Smooth muscle cell of the brain vasculature (primary cell): ENCODE measurements at regions not wholly inside any gene's neighbourhood (a gene's known extent, or its start where the extent isn't known, plus 50 kb on each side); places are given as distances from the start of the nearest gene placed in this dataset.
"Not testable (repeated sequence)": the region's sequence is repeated elsewhere in the genome, so short reads cannot be mapped to it uniquely, and the experiment has no call there.

Experiments
- DNase-seq: peaks from one replicate; pipeline ENCODE4 v3.0.0-alpha.2; 2012; ENCODE audit warnings: low read depth, low spot score

DNA sequence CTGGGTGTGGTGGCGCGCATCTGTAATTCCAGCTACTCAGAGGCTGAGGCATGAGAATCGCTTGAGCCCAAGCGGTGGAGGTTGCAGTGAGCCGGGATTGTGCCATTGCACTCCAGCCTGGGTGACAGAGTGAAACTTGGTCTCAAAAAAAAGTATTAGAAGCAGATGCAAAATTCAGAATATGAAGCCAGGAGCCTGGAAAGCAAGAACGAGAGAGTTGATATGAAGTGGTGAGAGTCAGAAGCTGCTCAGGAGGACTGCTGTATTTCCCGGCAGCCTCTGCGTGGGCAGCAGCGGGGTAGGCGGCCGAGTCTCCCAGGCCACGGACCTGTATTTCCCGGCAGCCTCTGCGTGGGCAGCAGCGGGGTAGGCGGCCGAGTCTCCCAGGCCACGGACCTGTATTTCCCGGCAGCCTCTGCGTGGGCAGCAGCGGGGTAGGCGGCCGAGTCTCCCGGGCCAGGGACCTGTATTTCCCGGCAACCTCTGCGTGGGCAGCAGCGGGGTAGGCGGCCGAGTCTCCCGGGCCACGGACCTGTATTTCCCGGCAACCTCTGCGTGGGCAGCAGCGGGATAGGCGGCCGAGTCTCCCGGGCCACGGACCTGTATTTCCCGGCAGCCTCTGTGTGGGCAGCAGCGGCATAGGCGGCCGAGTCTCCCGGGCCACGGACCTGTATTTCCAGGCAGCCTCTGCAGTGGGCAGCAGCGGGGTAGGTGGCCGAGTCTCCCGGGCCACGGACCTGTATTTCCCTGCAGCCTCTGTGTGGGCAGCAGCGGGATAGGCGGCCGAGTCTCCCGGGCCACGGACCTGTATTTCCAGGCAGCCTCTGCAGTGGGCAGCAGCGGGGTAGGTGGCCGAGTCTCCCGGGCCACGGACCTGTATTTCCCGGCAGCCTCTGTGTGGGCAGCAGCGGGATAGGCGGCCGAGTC is 145.2 kb upstream of the PITRM1 start:
- not testable (repeated sequence) for DNase-seq

DNA sequence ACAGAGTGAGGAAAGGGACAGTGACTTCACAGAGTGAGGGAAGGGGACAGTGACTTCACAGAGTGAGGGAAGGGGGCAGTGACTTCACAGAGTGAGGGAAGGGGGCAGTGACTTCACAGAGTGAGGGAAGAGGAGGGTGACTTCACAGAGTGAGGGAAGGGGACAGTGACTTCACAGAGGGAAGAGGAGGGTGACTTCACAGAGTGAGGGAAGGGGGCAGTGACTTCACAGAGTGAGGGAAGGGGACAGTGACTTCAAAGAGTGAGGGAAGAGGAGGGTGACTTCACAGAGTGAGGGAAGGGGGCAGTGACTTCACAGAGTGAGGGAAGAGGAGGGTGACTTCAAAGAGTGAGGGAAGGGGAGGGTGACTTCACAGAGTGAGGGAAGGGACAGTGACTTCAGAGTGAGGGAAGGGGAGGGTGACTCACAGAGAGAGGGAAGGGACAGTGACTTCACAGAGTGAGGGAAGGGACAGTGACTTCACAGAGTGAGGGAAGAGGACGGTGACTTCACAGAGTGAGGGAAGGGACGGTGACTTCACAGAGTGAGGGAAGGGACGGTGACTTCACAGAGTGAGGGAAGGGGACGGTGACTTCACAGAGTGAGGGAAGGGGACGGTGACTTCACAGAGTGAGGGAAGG is 142.0 kb upstream of the PITRM1 start:
- not testable (repeated sequence) for DNase-seq

DNA sequence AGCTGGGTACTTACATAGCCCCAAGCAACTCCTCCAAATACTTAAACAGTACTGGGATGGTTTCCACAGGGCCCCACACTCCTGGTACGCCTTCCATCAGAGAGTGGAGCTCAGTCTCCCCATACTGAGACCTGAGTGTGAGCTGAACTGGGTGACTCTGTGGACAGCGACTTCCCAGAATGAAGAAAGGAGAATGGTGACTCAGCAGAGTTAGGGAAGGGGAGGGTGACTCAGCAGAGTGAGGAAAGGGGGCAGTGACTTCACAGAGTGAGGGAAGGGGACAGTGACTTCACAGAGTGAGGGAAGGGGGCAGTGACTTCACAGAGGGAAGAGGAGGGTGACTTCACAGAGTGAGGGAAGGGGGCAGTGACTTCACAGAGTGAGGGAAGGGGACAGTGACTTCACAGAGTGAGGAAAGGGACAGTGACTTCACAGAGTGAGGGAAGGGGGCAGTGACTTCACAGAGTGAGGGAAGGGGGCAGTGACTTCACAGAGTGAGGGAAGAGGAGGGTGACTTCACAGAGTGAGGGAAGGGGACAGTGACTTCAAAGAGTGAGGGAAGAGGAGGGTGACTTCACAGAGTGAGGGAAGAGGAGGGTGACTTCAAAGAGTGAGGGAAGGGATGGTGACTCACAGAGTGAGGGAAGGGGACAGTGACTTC is 141.3 kb upstream of the PITRM1 start:
- DNase-seq, result not testable (repeated sequence)

DNA sequence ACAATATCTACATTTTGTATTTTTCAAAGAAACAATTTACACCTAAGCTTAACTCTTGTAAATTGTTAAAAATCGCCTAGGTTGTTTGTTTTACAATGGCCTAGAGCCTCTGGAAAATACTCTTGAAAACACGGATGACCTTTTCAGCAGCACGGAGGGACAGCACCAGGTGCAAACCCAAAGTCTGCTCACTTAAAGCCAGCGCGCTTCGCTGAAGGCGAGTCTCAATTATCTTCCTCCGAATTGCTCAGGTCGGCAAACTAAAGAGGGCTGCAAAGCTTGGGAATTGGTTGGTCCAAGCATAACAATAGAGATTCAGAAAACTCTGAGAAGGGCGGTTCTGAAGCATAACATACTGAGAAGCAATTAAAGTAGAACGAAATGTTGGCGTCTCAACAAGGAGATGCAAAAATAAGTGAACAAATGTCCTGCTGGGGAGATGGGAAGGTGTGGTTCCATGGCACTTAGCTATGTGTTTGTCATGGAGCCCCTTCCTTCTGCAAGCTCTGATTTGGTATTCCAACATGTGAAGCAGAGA is 139.9 kb upstream of the PITRM1 start:
- no peak for DNase-seq

DNA sequence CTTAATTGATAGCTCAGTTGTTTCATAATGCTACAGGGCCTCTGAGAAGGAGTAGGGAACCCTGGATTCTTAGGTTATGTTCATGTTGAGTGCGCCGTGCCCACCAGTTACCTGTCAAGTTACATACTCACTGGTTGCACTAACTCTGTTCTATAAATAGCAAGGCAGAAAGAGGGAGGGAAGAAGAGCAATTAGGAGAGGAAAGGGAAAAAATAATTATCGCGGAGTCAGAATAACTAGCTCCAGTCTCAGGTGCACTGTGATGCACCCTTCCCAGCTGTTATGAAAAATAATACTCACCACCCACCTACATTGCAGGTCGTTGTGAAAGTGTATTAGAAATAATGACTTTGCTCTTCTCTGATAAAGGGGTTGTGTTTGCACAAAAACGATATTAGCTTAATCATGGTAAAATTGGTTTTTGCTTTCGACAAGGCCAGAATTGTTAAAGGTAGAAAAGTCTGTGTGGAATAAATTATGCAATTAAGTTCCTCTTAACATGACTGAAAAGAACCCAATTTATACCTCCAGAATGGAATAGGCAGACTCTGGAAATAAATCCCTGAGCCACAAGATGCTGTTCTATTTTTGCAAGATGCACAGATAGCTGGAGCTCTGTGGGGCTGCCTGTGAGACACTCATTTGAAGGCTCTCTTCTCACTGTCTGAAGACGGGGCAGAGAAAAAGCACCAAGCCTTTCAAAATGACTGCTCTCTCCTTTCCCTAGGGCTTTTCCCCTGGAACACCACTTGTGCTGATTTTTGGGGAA is 137.6 kb upstream of the PITRM1 start:
- DNase-seq, result no peak

DNA sequence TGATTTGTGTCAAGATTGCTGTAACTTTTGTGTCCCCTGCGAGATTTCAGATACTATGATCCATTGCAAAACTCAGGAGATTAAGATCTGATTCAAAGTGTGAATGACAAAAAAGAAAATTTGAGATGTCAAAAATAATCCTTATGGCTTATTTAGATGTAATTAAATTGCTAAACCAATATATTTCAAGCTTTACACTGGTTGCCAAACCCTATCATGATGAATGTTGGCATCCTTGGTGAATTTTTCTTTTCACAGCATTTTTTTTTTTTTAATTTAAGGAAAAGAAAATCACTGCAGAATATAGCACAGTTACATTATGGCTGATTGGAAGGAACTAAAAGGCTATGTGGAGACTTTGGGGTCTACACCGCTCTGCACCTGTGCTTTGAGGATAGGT is 133.5 kb upstream of the PITRM1 start:
- DNase-seq, result no peak

DNA sequence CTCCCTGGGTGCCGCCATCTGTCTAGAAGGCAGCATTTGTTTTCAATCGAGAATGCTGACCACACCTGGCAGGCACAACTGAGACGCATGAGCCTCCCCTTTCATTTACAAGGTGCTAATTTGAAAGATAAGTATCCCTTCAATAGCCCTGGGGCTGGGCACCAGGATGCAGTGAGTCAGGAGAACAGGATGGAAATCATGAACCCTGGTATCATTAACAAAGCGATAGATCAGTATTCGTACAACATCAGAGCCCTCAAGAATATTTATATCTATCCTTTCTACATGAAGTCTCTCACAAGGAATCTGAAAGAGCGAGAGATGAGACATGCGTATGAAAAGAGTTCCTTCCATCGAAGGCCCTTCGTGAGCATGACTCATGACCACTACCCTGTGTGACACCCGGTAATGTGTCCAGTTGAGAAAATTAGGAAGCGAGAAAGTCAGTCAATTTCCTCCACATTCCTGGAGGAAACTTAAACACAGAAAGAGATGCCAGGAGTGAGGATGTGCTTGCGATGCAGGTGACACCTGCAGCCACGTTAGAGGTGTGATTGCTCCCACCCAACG is 123.1 kb upstream of the PITRM1 start:
- no peak for DNase-seq

DNA sequence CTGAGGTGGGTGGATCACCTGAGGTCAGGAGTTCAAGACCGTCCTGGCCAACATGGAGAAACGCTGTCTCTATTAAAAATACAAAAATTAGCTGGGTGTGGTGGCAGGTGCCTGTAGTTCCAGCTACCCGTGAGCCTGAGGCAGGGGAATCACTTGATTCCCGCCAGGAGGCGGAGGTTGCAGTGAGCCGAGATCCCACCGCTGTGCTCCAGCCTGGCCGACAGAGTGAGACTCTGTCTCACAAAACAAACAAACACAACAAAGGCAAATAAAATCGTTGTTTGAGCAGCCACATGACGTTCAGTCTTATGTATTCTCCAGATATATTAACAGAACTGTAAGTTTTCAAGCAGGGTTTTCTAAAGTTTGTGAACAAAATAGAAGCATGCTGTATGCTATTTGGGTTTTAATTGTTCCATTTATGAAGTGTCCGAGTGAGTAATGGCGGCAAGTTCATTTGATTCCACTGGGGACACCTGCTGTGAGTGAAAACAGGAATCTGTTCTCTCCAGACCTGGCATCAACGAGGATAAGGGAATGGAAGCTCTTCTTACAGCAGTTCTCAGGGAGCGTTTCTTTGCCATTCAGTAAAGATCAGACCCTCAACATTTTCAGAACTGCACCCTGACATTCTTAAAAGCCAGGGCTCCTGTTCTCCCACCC is 122.5 kb upstream of the PITRM1 start:
- DNase-seq, result peak; percentile 35

DNA sequence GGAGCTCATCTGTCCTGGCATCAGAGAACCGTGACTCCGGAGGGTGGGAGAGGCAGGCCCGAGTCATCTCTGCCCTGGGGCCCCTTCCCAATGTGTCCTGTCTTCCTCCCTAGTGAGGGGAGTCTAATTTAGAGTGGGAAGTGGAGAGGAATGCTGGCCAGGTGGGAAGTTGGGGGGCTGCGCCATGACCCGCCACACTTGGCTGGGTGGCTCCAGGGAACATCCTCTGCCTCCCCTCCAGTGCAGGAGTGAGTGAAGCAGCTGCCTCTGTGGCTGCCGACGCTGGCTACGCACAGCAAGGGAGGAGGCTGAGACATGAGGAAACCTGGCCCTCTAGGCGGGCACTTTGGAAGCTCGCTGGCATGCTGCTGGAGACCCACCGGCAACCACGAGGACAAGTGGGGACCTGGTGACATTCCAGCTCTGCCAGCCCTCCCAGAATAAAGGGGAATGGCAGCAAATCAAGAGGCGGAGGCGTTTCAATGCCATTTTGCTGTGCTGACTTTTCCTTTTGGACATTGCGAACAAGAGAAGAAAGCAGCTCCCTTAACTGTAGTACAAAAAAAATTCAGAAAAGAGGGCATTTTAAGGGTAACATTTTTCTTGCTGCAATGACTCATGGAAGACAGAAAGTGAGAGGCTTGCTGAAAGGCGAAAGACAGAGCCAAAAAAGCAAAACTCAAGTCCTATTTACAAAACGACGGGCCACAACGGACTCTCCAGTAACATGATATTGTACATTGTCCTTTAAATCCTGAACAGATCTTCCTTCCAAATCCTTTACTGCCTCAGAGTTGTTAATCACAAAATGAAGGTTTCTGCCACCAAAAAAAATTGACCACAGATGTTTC is 121.2 kb upstream of the PITRM1 start:
- DNase-seq, result no peak

DNA sequence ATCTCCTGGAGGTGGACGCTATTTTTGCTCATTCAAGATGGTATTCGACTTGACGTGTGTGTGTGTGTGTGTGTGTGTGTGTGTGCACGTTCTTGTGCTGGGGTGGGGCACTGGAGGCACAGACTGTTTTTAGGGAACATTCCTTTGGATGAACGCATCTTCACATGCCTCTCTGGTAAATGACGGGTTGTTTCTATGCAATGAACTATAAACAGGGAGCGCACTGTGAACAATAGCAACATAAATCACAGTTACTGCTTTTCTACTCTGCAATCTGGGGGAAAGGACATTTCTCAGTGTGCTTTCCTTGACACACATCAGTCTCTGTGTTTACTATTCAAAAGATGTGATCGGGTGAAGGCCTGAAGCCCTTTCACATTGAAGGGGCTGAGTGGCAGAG is 120.1 kb upstream of the PITRM1 start:
- DNase-seq, result no peak

DNA sequence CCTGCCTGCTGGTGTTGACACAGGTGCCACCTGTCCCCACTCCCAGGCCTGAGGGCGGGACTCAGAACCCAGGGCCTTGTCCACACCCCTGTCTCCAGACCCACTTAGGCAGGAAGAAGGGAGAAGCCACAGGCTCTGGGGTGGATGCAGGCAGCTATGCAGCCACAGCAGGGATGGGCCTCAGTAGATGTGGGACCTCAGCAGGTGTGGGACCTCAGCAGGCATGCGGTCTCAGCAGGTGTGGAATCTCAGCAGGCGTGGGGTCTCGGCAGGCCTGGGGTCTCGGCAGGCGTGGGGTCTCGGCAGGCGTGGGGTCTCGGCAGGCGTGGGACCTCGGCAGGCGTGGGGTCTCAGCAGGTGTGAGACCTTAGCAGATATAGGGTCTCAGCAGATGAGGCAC is 118.0 kb upstream of the PITRM1 start:
- no peak for DNase-seq

DNA sequence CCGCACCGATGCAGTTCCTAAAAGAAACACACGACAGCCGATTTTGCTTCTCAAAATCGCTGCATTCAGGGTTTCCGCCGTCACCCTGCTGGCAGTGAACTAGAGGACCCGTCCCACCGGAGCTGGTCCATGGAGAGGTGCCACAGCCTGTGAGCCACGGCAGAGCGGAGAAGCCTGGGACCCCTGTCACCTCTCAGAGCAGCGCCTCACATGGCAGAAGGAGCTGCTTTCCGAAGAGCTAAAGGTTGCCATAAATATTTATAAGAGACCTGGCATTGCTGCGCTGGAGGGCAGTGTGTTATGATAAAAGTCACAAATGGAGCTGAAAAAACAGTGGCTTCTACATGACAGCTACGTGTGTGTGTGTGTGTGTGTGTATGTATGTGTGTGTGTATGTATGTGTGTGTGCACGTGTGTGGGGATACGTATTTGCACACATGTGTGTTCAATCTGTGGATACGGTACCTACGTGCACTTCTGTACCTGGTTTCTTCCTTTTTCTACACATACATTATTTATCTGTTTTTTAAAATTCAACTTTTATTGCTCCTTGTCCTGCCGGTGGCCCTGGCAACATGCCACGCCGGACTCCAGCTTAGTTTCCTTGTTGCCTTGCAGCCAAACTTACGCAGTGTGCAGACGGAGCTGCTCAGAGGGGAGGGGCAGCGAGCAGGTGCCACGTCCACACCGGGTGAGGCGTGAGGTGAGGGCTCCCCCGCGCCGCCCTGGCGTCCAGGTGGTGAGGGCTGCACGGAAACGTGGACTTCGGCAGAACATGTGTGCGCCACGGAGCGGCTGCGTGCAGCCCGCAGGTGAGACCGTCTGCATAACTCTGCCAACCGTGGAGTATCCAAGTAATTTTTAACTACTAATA is 115.2 kb upstream of the PITRM1 start:
- no peak for DNase-seq

DNA sequence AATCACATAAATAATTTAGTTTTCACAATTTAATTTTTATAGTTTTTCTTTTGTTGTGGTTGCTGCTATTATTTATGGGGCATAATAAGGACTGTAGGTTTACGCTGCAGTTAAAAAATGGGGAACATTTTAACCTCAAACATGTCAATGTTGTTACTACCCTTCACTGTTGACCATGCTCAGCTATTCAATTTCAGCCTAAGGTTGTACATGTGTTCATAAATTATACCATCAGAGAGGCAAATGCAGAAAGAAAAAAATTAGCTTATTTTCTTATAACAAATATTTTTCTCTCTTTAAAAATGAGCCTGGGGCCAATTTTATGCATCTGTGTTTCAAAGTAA is 110.1 kb upstream of the PITRM1 start:
- DNase-seq, result no peak

DNA sequence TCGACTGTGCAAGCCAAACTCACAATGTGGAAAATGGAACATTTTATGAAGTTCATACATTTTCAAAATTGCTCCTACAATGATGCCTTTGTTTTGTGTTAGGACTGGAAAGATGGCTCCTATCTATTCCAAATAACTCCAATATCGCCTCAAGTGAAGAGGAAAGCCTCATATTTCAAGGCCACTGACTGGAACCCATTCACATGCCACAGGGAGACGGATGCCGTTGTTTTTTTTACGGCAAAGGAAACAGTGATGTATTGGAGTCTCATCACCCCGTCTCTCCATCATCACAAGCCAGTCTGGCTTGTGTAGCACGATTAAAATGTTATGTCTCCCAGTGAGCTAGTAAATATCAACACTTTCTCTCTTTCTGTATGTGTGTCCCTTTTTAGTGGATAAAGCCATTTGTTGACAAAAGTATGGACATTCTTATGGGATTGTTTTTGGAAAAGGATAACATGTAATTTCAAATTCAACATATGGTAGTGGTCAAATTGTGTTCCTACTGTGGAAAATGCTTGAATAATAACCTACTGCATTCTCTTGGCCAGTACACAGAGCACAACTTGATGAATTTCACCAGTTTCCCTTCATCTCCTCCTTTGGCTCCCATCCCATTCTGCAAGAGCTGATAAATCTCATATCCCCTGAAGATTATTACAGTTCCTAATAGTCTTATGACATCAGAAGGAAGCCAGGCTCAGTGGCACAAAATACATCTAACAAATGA is 109.5 kb upstream of the PITRM1 start:
- DNase-seq, result no peak

DNA sequence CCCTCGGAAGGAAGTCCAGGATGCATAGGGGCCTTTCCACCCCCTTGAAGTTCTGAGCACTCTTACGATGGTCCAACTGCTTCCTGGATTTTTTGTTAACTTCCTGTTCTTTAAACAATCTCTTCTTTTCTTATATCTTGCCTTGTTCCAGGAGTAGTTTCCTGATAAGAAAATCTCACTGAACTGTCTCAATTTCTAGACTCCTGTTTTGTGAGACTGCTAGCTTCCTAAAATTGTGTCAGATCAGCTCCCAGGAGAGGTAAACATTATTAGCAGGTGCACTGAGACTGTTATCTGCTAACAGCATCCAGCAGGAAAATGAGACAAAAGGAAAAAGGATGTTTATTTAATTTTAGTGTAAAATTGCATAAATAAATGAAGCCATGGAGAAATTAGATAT is 106.2 kb upstream of the PITRM1 start:
- DNase-seq, result no peak

DNA sequence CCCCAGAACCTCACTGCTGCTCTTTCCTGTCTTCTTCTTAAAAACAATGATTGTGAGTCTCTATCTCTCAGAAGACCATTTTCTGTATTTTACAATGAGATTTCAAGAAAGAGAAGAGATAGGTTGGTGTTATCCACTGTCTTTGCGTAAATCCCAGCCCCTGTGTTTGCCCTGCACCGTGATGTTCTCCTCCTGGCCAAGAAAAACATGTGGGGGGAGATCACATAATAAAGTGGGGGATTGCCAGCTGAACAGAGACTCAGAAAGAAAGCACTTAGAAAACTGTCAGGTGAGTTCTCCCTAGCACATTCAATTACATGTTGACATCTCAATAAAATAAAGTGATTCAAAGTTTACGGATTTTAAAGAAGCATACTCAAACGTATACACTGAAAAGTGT is 105.0 kb upstream of the PITRM1 start:
- DNase-seq, result no peak

DNA sequence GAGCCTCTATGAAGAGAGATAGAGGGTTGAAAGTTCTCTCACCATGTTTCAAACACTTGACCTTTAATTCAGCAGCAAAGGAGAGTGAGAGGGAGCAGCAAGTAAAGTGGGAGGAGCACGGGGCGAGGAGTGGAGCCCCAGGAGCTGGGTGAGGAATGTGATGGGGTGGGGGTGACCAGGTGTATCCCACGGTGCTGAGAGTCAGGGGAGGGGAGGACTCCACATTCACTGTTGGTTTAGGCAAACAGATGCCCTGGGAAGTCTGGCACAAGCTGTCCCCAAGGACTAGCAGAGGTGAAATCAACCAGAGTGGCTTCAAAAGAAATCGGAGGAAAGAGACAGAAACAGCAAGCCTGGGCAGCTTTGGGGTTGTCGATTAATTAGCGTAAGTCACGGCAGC is 101.8 kb upstream of the PITRM1 start:
- no peak for DNase-seq

DNA sequence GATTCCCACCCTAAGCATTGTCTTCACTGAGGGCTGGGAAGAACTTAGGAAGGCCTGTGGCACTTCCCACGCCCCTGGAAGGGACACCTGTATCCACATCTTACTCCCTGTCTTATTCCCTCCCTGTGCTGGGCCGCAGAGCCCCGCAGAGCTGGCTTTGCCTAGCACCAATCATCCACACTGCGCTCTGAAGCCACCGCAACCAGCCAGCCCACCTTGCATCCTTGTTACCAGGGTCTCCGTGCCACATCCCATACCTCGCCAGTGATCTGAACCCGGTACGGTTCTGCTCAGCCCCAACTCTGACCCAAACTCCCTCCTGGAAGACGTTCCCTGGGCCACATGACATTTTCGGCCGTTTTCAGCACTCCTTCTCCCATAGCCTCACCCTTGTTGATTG is 101.4 kb upstream of the PITRM1 start:
- DNase-seq, result no peak
